ENCODE measurements at regions not wholly inside any gene's neighbourhood (a gene's known extent, or its start where the extent isn't known, plus 50 kb on each side); places are given as distances from the start of the nearest gene placed in this dataset.

GRCh38 chr1:56062625-56063024 lies 516.7 kb downstream of the PLPP3 start:
- no peak for DNase-seq

GRCh38 chr1:56061824-56062223 lies 517.5 kb downstream of the PLPP3 start:
- no peak for DNase-seq

GRCh38 chr1:56060906-56061305 lies 518.5 kb downstream of the PLPP3 start:
- no peak for DNase-seq

GRCh38 chr1:56057466-56058405 lies 521.6 kb downstream of the PLPP3 start:
- DNase-seq: no peak

DNA sequence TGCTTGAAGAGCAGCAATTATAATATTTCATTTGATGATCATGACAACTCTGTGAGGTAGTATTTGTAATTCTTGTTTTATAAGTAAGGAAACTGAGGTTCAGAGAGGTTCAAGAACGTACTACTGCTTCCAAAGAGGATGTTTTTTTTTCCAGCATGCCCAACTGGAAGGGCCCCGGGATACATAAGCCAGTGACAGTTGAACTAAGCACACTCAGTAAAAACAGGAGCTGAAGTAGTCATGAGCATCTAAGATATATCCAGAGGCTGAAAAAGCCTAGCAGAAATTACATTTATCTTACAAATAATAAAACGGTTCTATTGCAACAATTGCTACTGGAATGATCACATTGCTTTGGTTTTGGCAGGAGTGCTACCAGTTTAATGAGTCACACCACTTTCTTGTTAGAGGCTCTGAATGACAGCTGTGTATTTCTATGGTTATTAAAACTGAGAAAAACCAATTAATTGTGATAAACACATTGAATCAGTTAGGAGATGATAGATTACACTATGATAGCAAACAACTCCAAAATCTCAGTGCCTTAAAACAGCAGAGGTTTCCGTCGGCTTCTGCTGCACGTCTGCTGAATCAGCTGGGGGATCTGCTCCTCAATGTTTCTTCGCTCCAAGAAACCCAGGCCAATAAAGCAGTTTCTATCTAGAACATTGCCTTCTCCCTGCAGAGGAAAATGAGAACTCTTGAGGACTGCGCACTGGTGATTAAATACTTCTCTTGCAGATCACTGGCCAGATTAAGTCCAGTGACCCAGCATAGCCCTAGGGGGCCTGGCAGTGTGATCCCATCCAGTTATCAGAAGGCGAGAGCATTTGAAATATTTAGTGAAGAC lies 522.7 kb downstream of the PLPP3 start:
- DNase-seq: no peak

- no peak for DNase-seq
These were observed 524.4 kb downstream of the PLPP3 start for GRCh38 chr1:56054959-56055358.

GRCh38 chr1:56052041-56052440 lies 527.3 kb downstream of the PLPP3 start:
- DNase-seq: no peak

- no peak for DNase-seq
These were observed 528.5 kb downstream of the PLPP3 start for GRCh38 chr1:56050911-56051310.

- no peak for DNase-seq
These were observed 533.9 kb downstream of the PLPP3 start for GRCh38 chr1:56045477-56045876.

DNA sequence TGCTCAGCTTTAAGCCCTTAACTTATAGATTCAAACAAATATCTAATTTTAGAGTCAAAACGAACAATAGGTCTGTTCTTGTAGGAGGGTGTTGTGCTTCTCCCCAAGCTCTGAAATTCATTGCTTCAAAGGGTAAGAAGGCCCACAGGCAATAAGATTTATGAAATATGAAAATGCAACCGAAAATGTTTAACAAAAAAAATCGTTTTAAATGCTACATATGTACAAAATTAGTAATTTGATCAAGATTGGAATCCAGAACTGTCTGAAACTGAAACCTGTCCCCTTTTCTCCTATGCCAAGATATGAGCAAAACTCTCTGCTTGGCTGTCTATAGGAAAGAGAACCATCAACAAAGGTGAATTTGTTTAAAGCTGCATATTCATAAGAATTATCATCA lies 534.3 kb downstream of the PLPP3 start:
- DNase-seq: no peak

GRCh38 chr1:56036479-56036878 lies 542.9 kb downstream of the PLPP3 start:
- DNase-seq: no peak

DNA sequence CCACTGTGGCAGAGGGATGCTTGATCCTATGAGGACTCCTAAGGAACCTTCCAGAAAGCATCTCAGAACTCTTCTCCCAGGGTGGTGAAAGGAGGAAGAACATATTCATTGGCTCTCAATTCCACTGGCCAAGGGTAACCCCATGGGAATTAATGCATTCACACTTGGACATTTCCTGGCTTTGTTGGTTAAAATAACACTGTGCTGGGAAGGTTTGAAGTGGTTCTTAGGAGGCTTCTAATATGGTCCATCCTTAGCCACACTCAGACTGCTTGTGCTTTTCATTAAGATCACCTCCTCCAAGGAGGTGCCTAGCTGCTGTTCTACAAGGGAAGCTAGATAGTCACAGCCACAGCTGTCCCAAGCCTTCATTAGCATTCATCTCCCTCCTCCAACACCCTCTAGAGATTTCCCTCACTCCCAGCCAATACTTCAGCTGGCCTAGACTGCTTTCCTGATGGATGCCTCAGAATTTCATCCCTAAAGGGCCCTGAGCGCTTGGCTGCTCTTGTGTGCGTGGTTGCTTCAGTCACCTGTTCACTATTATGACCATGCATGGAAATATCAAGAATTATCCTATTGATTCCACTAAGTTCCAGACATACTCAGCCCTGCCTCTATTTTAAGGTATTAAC lies 544.4 kb downstream of the PLPP3 start:
- no peak for DNase-seq

- DNase-seq: no peak
These were observed 545.1 kb downstream of the PLPP3 start for GRCh38 chr1:56034222-56034621.

DNA sequence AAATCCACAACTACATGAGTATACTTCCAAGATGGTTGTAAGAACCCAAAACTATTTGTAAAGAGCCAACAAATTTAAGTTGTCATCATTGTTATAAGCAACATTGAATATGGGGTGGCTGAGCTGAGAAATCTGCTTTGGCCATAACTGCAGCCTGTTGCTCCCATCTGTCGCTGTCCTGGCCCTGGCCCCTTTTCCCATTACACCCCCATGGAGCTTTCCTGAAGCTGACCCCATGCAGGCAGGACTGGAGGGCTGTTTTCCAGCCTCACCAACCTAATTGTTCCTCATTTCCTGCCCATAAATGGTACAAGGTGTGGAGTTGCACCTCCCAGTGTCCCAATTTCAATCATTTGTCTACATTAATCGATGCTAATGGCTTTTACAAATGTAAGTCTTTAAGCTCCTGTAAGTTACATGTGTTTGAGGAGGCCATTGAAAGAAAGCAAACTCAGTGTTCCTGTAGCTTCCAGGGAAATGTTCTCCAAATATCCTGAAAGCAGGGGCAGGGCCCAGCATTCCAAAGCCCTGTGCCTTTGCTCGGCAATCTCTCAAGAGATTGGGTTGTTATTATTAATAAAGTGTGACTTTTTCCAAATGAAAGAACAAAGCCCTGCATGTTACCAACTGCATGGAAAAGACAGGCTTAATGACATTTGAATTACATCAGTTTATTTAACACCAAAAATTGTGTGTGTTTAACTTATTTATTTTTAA lies 545.9 kb downstream of the PLPP3 start:
- no peak for DNase-seq

DNA sequence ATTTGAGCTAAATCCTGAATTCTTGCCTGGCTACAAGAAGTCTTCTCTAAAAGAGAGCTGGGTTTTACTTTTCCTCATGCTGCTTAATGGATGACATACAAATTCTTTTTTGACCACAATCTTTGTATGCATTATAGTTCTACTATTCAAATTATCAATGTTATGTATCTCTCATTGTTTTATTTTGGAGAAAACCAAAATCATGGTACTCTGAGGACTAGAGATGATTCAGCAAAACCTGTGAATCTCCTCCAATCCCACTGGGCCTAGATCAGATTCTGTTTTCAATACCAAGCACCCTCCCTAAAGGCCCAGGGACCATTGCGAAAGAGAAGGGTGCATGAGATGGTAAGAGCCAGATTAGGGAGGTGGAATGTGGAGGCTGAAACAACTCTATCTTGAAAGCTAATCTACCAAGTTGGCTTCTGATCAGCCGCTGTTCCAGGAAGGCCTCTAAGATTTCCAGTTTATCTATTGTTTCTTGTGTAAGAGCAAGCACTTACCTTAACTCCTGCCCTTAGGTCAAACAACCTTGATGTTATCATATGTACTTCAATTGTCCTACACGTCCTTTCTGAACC lies 547.2 kb downstream of the PLPP3 start:
- DNase-seq: no peak

- DNase-seq: no peak
These were observed 548.4 kb downstream of the PLPP3 start for GRCh38 chr1:56031001-56031400.

- DNase-seq: no peak
These were observed 549.9 kb downstream of the PLPP3 start for GRCh38 chr1:56029319-56030003.

DNA sequence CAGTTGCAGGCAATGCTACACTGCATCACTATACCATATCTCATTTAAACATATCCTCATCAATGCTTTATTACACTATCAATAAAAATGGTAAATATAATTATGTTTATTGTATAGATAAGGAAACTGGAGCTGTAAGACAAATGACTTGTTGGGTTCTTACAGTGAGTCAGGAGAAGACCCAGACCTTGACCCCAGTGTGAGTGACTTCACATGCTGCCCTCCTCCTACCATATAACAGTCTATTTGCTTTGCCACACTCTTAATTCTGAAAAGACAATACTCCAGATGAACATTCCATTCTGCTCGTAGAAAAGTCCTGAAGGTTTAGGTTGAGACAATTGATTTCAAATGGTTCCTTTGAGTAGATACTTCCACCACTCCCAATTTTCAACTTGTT lies 550.5 kb downstream of the PLPP3 start:
- no peak for DNase-seq

DNA sequence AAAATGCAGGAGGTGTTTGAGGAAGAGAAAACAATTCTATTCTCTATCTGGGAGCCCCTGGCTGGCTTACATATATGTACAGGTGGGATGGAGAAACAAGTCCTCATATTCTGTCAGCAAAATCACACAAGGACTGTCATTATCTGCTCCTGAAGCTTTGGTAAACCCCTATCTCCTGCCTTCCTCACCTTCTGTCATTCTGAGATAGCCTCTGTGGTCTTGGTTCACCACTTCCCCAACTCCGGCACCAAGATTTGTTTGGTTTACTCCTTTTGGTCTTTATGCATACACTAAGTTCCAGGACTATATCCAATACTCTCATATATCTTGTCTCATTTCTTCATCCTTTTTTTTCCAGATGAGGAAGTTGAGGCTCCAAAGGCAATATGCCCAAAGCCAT lies 551.1 kb downstream of the PLPP3 start:
- no peak for DNase-seq

GRCh38 chr1:56025942-56026341 lies 553.4 kb downstream of the PLPP3 start:
- DNase-seq: no peak

DNA sequence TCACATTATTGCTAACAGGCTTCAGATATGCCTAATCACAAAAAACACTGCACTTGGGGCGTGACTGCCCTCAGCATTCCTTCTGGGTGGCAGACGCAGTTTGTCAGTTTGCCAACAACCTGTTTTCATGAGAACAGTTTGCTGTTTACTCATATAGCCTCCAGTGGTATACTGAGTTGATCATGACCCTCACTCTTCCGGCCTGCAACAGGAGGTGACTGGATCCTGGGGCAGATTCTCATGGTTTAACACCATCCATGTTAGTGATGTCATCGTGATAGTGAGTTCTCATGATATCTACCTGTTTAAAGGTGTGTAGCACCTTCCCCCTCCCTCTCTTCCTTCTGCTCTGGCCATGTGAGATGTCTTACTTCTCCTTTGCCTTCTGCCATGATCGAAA lies 555.2 kb downstream of the PLPP3 start:
- no peak for DNase-seq

GRCh38 chr1:56019922-56020321 lies 559.4 kb downstream of the PLPP3 start:
- DNase-seq: no peak
